Activated T-cell treated with anti-CD3 and anti-CD28 coated beads, Interleukin-2, amount 50 U/mL, for 4 hours (primary cell): ENCODE measurements at regions not wholly inside any gene's neighbourhood (a gene's known extent, or its start where the extent isn't known, plus 50 kb on each side); places are given as distances from the start of the nearest gene placed in this dataset.
"Not testable (repeated sequence)": the region's sequence is repeated elsewhere in the genome, so short reads cannot be mapped to it uniquely, and the experiment has no call there.

Source experiments
- ATAC-seq, 2 donors: fragments of 200-7000 bp; cut with Tn5 transposase; one replicate each; pipeline ENCODE4 v1.10.0; 2021
- DNase-seq: peaks from one replicate; pipeline ENCODE4 v3.0.0-alpha.2; 2020
- H3K27me3 Mint-ChIP-seq: one replicate; pipeline ENCODE4 v1.8.0; 2021; ENCODE audit warnings: low read depth, mixed read lengths
- H3K36me3 Mint-ChIP-seq: one replicate; pipeline ENCODE4 v1.8.0; 2022; ENCODE audit warnings: mixed read lengths; ENCODE audit not compliant: insufficient read depth
- H3K4me1 Mint-ChIP-seq: one replicate; pipeline ENCODE4 v1.8.0; 2021; ENCODE audit warnings: low read depth, mixed read lengths
- H3K4me3 Mint-ChIP-seq: one replicate; pipeline ENCODE4 v1.8.0; 2021; ENCODE audit warnings: mild to moderate bottlenecking, moderate library complexity, mixed read lengths
- H3K9me3 Mint-ChIP-seq: one replicate; pipeline ENCODE4 v1.8.0; 2021; ENCODE audit warnings: mixed read lengths

GRCh38 chr6:97939440-97940168, 656.6 kb upstream of the MMS22L start:
- no peaks in the 10 kb centered on the region for H3K27me3 Mint-ChIP-seq

GRCh38 chr6:97947841-97948240, 664.8 kb upstream of the MMS22L start:
- DNase-seq: no peak
- Mint-ChIP-seq H3K9me3 (peaks cover 3% of the 10 kb centered on the region), H3K27me3 (no peaks in the 10 kb centered on the region), H3K4me3 (no peak overlapping the region), H3K4me1 (no peaks in the 10 kb centered on the region), H3K36me3 (no peaks in the 10 kb centered on the region)
- ATAC-seq: no peak

More at GRCh38 chr6:97939440-97940168, 656.6 kb upstream of the MMS22L start:
- no peaks in the 10 kb centered on the region for H3K4me1 Mint-ChIP-seq
- H3K4me3 Mint-ChIP-seq: no peak overlapping the region
- ATAC-seq: no peak
- H3K36me3 Mint-ChIP-seq: no peaks in the 10 kb centered on the region
- DNase-seq: no peak
- no peaks in the 10 kb centered on the region for H3K9me3 Mint-ChIP-seq

- no peak for ATAC-seq
- no peaks in the 10 kb centered on the region for H3K36me3 Mint-ChIP-seq
- no peak overlapping the region for H3K4me3 Mint-ChIP-seq
- no peaks in the 10 kb centered on the region for H3K27me3 Mint-ChIP-seq
- H3K9me3 Mint-ChIP-seq: peaks cover 13% of the 10 kb centered on the region
- no peaks in the 10 kb centered on the region for H3K4me1 Mint-ChIP-seq
- DNase-seq: no peak
Observed at GRCh38 chr6:97958134-97958533, 675.1 kb upstream of the MMS22L start.

GRCh38 chr6:97963193-97963592, 680.2 kb upstream of the MMS22L start:
- no peaks in the 10 kb centered on the region for H3K27me3 Mint-ChIP-seq
- H3K4me3 Mint-ChIP-seq: no peak overlapping the region
- no peak for DNase-seq
- ATAC-seq: no peak
- no peaks in the 10 kb centered on the region for H3K9me3 Mint-ChIP-seq
- H3K4me1 Mint-ChIP-seq: no peaks in the 10 kb centered on the region
- no peaks in the 10 kb centered on the region for H3K36me3 Mint-ChIP-seq

- H3K4me3 Mint-ChIP-seq: no peak overlapping the region
- ATAC-seq: no peak
- H3K27me3 Mint-ChIP-seq: no peaks in the 10 kb centered on the region
- no peaks in the 10 kb centered on the region for H3K36me3 Mint-ChIP-seq
- H3K9me3 Mint-ChIP-seq: no peaks in the 10 kb centered on the region
- DNase-seq: no peak
- H3K4me1 Mint-ChIP-seq: no peaks in the 10 kb centered on the region
Observed at GRCh38 chr6:97969065-97969464, 686.0 kb upstream of the MMS22L start.

GRCh38 chr6:97977084-97977483, 694.1 kb upstream of the MMS22L start:
- ATAC-seq (no peak), DNase-seq (no peak)
- H3K4me1 Mint-ChIP-seq: no peaks in the 10 kb centered on the region
- no peak overlapping the region for H3K4me3 Mint-ChIP-seq
- no peaks in the 10 kb centered on the region for H3K27me3 Mint-ChIP-seq
- H3K9me3 Mint-ChIP-seq: peaks cover 3% of the 10 kb centered on the region
- no peaks in the 10 kb centered on the region for H3K36me3 Mint-ChIP-seq

- DNase-seq: no peak
- Mint-ChIP-seq H3K9me3 (peaks cover 3% of the 10 kb centered on the region), H3K4me1 (no peaks in the 10 kb centered on the region), H3K36me3 (no peaks in the 10 kb centered on the region), H3K4me3 (no peak overlapping the region), H3K27me3 (no peaks in the 10 kb centered on the region)
- no peak for ATAC-seq
Observed at GRCh38 chr6:97978855-97979271, 695.8 kb upstream of the MMS22L start.

GRCh38 chr6:97979285-97979684, 696.3 kb upstream of the MMS22L start:
- H3K36me3 Mint-ChIP-seq, H3K4me1 Mint-ChIP-seq, DNase-seq, H3K9me3 Mint-ChIP-seq, H3K27me3 Mint-ChIP-seq, ATAC-seq, H3K4me3 Mint-ChIP-seq: not testable (repeated sequence)

GRCh38 chr6:97989451-97989850, 706.4 kb upstream of the MMS22L start:
- Mint-ChIP-seq H3K9me3 (no peaks in the 10 kb centered on the region), H3K4me1 (no peaks in the 10 kb centered on the region), H3K4me3 (no peak overlapping the region), H3K36me3 (no peaks in the 10 kb centered on the region), H3K27me3 (no peaks in the 10 kb centered on the region)
- no peak for DNase-seq
- ATAC-seq: no peak

- Mint-ChIP-seq H3K4me1 (no peaks in the 10 kb centered on the region), H3K36me3 (no peaks in the 10 kb centered on the region), H3K27me3 (no peaks in the 10 kb centered on the region), H3K9me3 (no peaks in the 10 kb centered on the region), H3K4me3 (no peak overlapping the region)
- no peak for ATAC-seq
- DNase-seq: no peak
Observed at GRCh38 chr6:97995158-97995557, 712.1 kb upstream of the MMS22L start.

GRCh38 chr6:98002678-98003077, 719.7 kb upstream of the MMS22L start:
- no peak for DNase-seq
- no peak for ATAC-seq
- Mint-ChIP-seq H3K4me3 (no peak overlapping the region), H3K9me3 (no peaks in the 10 kb centered on the region), H3K4me1 (no peaks in the 10 kb centered on the region), H3K36me3 (no peaks in the 10 kb centered on the region), H3K27me3 (no peaks in the 10 kb centered on the region)

- ATAC-seq: no peak
- no peaks in the 10 kb centered on the region for H3K9me3 Mint-ChIP-seq
Observed at GRCh38 chr6:98014442-98015201, 731.6 kb upstream of the MMS22L start.

GRCh38 chr6:98016565-98016964, 733.5 kb upstream of the MMS22L start:
- Mint-ChIP-seq H3K36me3 (no peaks in the 10 kb centered on the region), H3K27me3 (no peaks in the 10 kb centered on the region), H3K4me1 (no peaks in the 10 kb centered on the region), H3K4me3 (no peak overlapping the region), H3K9me3 (no peaks in the 10 kb centered on the region)
- no peak for ATAC-seq
- no peak for DNase-seq

More at GRCh38 chr6:98014442-98015201, 731.6 kb upstream of the MMS22L start:
- no peaks in the 10 kb centered on the region for H3K4me1 Mint-ChIP-seq
- no peaks in the 10 kb centered on the region for H3K36me3 Mint-ChIP-seq
- DNase-seq: no peak
- H3K27me3 Mint-ChIP-seq: no peaks in the 10 kb centered on the region
- no peak overlapping the region for H3K4me3 Mint-ChIP-seq

- no peak overlapping the region for H3K4me3 Mint-ChIP-seq
- H3K36me3 Mint-ChIP-seq: no peaks in the 10 kb centered on the region
- H3K4me1 Mint-ChIP-seq: no peaks in the 10 kb centered on the region
- ATAC-seq (no peak), DNase-seq (no peak)
- no peaks in the 10 kb centered on the region for H3K9me3 Mint-ChIP-seq
- H3K27me3 Mint-ChIP-seq: no peaks in the 10 kb centered on the region
Observed at GRCh38 chr6:98020222-98020621, 737.2 kb upstream of the MMS22L start.

- no peak for ATAC-seq
- H3K9me3 Mint-ChIP-seq: no peaks in the 10 kb centered on the region
- H3K4me3 Mint-ChIP-seq: no peak overlapping the region
- no peaks in the 10 kb centered on the region for H3K36me3 Mint-ChIP-seq
- H3K27me3 Mint-ChIP-seq: no peaks in the 10 kb centered on the region
- no peaks in the 10 kb centered on the region for H3K4me1 Mint-ChIP-seq
- DNase-seq: no peak
Observed at GRCh38 chr6:98024359-98024758, 741.3 kb upstream of the MMS22L start.
